GM18505 (cell line): ENCODE measurements at regions not wholly inside any gene's neighbourhood (a gene's known extent, or its start where the extent isn't known, plus 50 kb on each side); places are given as distances from the start of the nearest gene placed in this dataset.

Experiments
- ATAC-seq: cut with Tn5 transposase; IDR thresholded peaks from one replicate; pipeline ENCODE4 v1.9.1; 2021; ENCODE audit not compliant: unreplicated experiment
- POLR2A ChIP-seq: IDR thresholded peaks from 4 replicates; pipeline ENCODE4 v1.6.1; 2011; ENCODE audit warnings: borderline replicate concordance; ENCODE audit not compliant: insufficient read depth, insufficient read length; ENCODE audit errors: extremely low read depth

GRCh38 chr2:30073523-30073922 lies 73.3 kb upstream of the YPEL5 start:
- TF ChIP-seq POLR2A = no peak
- no peak for ATAC-seq

GRCh38 chr2:30074023-30074422 lies 72.8 kb upstream of the YPEL5 start:
- no peak for TF ChIP-seq POLR2A
- ATAC-seq = no peak

GRCh38 chr2:30078521-30078920 lies 68.3 kb upstream of the YPEL5 start:
- ATAC-seq = no peak
- TF ChIP-seq POLR2A = no peak

- no peak for ATAC-seq
- no peak for TF ChIP-seq POLR2A
These were observed 61.9 kb upstream of the YPEL5 start for GRCh38 chr2:30084915-30085314.

GRCh38 chr2:30089171-30089570 lies 57.6 kb upstream of the YPEL5 start:
- ATAC-seq = no peak

DNA sequence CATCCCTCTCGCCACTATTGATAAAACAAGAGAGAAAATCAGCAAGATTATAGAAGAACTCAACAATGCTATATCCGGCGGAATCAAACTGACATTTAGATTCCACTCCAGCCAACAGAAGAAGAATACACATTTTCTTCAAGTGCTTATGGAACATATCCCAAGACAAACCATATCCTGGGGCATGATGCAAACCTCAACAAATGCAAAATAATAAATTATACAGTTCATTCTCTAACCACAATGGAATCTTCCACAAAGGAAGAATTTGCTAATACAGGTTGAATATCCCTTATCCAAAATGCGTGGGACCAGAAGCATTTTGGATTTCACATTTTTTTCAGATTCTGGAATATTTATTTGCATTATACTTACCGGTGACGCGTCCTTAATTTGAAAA lies 51.4 kb upstream of the YPEL5 start:
- ATAC-seq = no peak
- TF ChIP-seq POLR2A = no peak

More at GRCh38 chr2:30089171-30089570, 57.6 kb upstream of the YPEL5 start:
- no peak for TF ChIP-seq POLR2A

GRCh38 chr2:30096451-30096850 lies 50.4 kb upstream of the YPEL5 start:
- TF ChIP-seq POLR2A = no peak
- no peak for ATAC-seq
